HCT116 (cell line): ENCODE measurements at regions not wholly inside any gene's neighbourhood (a gene's known extent, or its start where the extent isn't known, plus 50 kb on each side); places are given as distances from the start of the nearest gene placed in this dataset.

Experiments
- ATAC-seq: fragments of 200-7000 bp; cut with Tn5 transposase; 2 replicates; pipeline ENCODE4 v1.9.1; 2020; ENCODE audit warnings: mild to moderate bottlenecking, moderate library complexity
- BruUV-seq: library from RNA; stranded (reverse); fragments of 400-500 nt; replicated peaks from 2 replicates; lab custom pipeline; 2021; lab: Mats Ljungman, UMichigan
- CTCF ChIA-PET: fragments of 300-600 bp; sonication (Branson Sonifier 250); formaldehyde crosslinking; loops from one replicate; lab custom pipeline; 2021; ENCODE audit warnings: antibody characterized with exemption; lab: Charles Lee
- POLR2A ChIA-PET: fragments of 300-600, 350-600 bp; sonication (Branson Sonifier 250); formaldehyde crosslinking; loops from one replicate; lab custom pipeline; 2021; ENCODE audit warnings: antibody characterized with exemption; lab: Charles Lee
- RAD21 ChIA-PET, 2 experiments: fragments of 300-600 bp; sonication (Branson Sonifier 250); formaldehyde crosslinking; loops; one replicate each; lab custom pipeline; 2023; ENCODE audit warnings: low total read pairs in 2 of 2; ENCODE audit not compliant: uncharacterized antibody in 2 of 2, unreplicated experiment in 2 of 2, low non-redundant PET in 1 of 2; lab: Charles Lee
- DNase-seq: peaks from one replicate; pipeline ENCODE4 v3.0.0-alpha.2; 2010; ENCODE audit warnings: low read depth, low spot score
- H2AFZ ChIP-seq: fragments of 200-600 bp; shearing (Covaris generic), sonication (generic); 2 replicates; pipeline ENCODE4 v1.6.1; 2017; ENCODE audit warnings: low read depth, mixed run types, mixed read lengths, antibody characterized with exemption, low read length; ENCODE audit not compliant: poor library complexity, severe bottlenecking
- H3K27ac ChIP-seq: 2 replicates; pipeline ENCODE4 v1.5.1; 2012; ENCODE audit warnings: low read depth, low read length
- H3K27me3 ChIP-seq: fragments of 200-600 bp; sonication (generic); 2 replicates; pipeline ENCODE4 v1.6.1; 2016; ENCODE audit warnings: mixed run types, low read length, mixed read lengths; ENCODE audit not compliant: insufficient read depth
- H3K36me3 ChIP-seq, 2 experiments: fragments of 200-500 bp in 1 of 2; fragments of 200-600 bp in 1 of 2; sonication (Bioruptor generic) in 1 of 2; sonication (generic) in 1 of 2; 2 replicates each; pipeline versions ENCODE4 v1.5.1 to v1.6.1; 2014 to 2016; ENCODE audit warnings: low read length in 2 of 2, inconsistent platforms in 1 of 2, mixed read lengths in 1 of 2, mixed run types in 1 of 2; ENCODE audit not compliant: insufficient read depth in 2 of 2, control insufficient read depth in 1 of 2
- H3K4me1 ChIP-seq, 2 experiments: fragments of 200-600 bp in 1 of 2; sonication (generic) in 1 of 2; 2 replicates each; pipeline versions ENCODE4 v1.5.1 to v1.6.1; 2012 to 2017; ENCODE audit warnings: low read length in 2 of 2, inconsistent platforms in 1 of 2, mild to moderate bottlenecking in 1 of 2, mixed read lengths in 1 of 2, mixed run types in 1 of 2, moderate library complexity in 1 of 2; ENCODE audit not compliant: insufficient read depth in 2 of 2, control insufficient read depth in 1 of 2
- H3K4me2 ChIP-seq: fragments of 200-600 bp; sonication (generic); 2 replicates; pipeline ENCODE4 v1.6.1; 2017; ENCODE audit warnings: mixed run types, low read length, mixed read lengths
- H3K4me3 ChIP-seq, 2 experiments: fragments of 200-600 bp in 1 of 2; sonication (generic) in 1 of 2; replicated peaks in 1 of 2; 2 replicates each; pipeline ENCODE4 v1.5.1; 2011 to 2016; ENCODE audit warnings: low read length in 2 of 2, control low read depth in 1 of 2, low read depth in 1 of 2, mild to moderate bottlenecking in 1 of 2, mixed read lengths in 1 of 2, mixed run types in 1 of 2
- H3K79me2 ChIP-seq: fragments of 200-600 bp; sonication (generic); 2 replicates; pipeline ENCODE4 v1.6.1; 2017; ENCODE audit warnings: mild to moderate bottlenecking, mixed run types, low read length, moderate library complexity, mixed read lengths; ENCODE audit not compliant: insufficient read depth
- H3K9ac ChIP-seq: fragments of 200-600 bp; sonication (generic); 2 replicates; pipeline ENCODE4 v1.6.1; 2016; ENCODE audit warnings: low read length, mixed read lengths
- H3K9me2 ChIP-seq: fragments of 200-600 bp; sonication (generic), shearing (Covaris generic); 2 replicates; pipeline ENCODE4 v1.6.1; 2017; ENCODE audit warnings: mixed run types, mild to moderate bottlenecking, moderate library complexity; ENCODE audit not compliant: insufficient read depth
- H3K9me3 ChIP-seq, 2 experiments: fragments of 200-500 bp in 1 of 2; fragments of 200-600 bp in 1 of 2; sonication (Bioruptor generic) in 1 of 2; sonication (generic) in 1 of 2; 2 replicates each; pipeline ENCODE4 v1.6.1; 2014 to 2017; ENCODE audit warnings: low read length in 2 of 2, mixed read lengths in 2 of 2, inconsistent platforms in 1 of 2, low read depth in 1 of 2, mild to moderate bottlenecking in 1 of 2, mixed run types in 1 of 2, moderate library complexity in 1 of 2; ENCODE audit not compliant: control insufficient read depth in 1 of 2, insufficient read depth in 1 of 2
- H4K20me1 ChIP-seq: fragments of 200-600 bp; sonication (generic), shearing (Covaris generic); 2 replicates; pipeline ENCODE4 v1.6.1; 2017; ENCODE audit warnings: mixed run types, mild to moderate bottlenecking, moderate library complexity; ENCODE audit not compliant: insufficient read depth
- ATF3 ChIP-seq: IDR thresholded peaks from 2 replicates; pipeline ENCODE4 v1.6.1; 2012
- CEBPB ChIP-seq: IDR thresholded peaks from 2 replicates; pipeline ENCODE4 v1.6.1; 2012; ENCODE audit warnings: low read depth
- ELF1 ChIP-seq: IDR thresholded peaks from 2 replicates; pipeline ENCODE4 v1.6.1; 2012; ENCODE audit warnings: low read depth, borderline replicate concordance
- EZH2phosphoT487 ChIP-seq: fragments of 200-600 bp; IDR thresholded peaks from 2 replicates; pipeline ENCODE4 v1.6.1; 2018; ENCODE audit warnings: antibody characterized with exemption, borderline replicate concordance
- JUND ChIP-seq: IDR thresholded peaks from 2 replicates; pipeline ENCODE4 v1.6.1; 2012
- SRF ChIP-seq: IDR thresholded peaks from 2 replicates; pipeline ENCODE4 v1.6.1; 2012; ENCODE audit warnings: low read depth
- TCF7L2 ChIP-seq: IDR thresholded peaks from 2 replicates; pipeline ENCODE4 v1.7.0; 2011; ENCODE audit warnings: borderline replicate concordance, inconsistent platforms; ENCODE audit not compliant: insufficient read depth, insufficient read length; ENCODE audit errors: extremely low read depth
- YY1 ChIP-seq: IDR thresholded peaks from 2 replicates; pipeline ENCODE4 v1.6.1; 2011; ENCODE audit warnings: low read length, low read depth, moderate library complexity, mild to moderate bottlenecking; ENCODE audit not compliant: insufficient replicate concordance; ENCODE audit errors: extremely low read depth
- ZBTB33 ChIP-seq: IDR thresholded peaks from 2 replicates; pipeline ENCODE4 v1.6.1; 2011; ENCODE audit warnings: mild to moderate bottlenecking, low read length, moderate library complexity; ENCODE audit not compliant: insufficient replicate concordance; ENCODE audit errors: extremely low read depth
- ZFX ChIP-seq: fragments of 450-650 bp; IDR thresholded peaks from 2 replicates; pipeline ENCODE4 v1.6.1; 2017
- intact Hi-C: fragments of 100-400 bp; cut with micrococcal nuclease; formaldehyde crosslinking; loops from 2 replicates; pipeline ENCODE4 v1.10.0; 2022

GRCh38 chr16:60510208-60510607 is 1526.0 kb downstream of the CDH8 start:
- Histone ChIP-seq H3K36me3 (no peaks in the 10 kb centered on the region), H3K9ac (no peak overlapping the region), H3K4me1 (no peaks in the 10 kb centered on the region), H3K9me3 (peaks cover 6 to 39% of the 10 kb centered on the region in 2 experiments; a peak in 2 of 4 replicates), H3K79me2 (no peaks in the 10 kb centered on the region), H3K27ac (no peak overlapping the region), H3K4me2 (no peak overlapping the region), H3K9me2 (no peaks in the 10 kb centered on the region), H2AFZ (no peak overlapping the region), H3K4me3 (no peak overlapping the region), H4K20me1 (no peaks in the 10 kb centered on the region), H3K27me3 (no peaks in the 10 kb centered on the region)
- DNase-seq: no peak
- intact Hi-C loops: no loop called here
- ChIA-PET POLR2A (no interaction called here), RAD21 (no interaction called here), CTCF (no interaction called here)
- no TSS peak for BruUV-seq
- no peak for ATAC-seq
- TF ChIP-seq ATF3: no peak
- no peak for TF ChIP-seq JUND
- TF ChIP-seq CEBPB: no peak
- TF ChIP-seq ELF1: no peak
- TF ChIP-seq SRF: no peak
- no peak for TF ChIP-seq TCF7L2
- TF ChIP-seq ZBTB33: no peak
- no peak for TF ChIP-seq EZH2phosphoT487
- no peak for TF ChIP-seq YY1
- no peak for TF ChIP-seq ZFX
